Spinal cord (tissue), 9 donors: ENCODE measurements at regions not wholly inside any gene's neighbourhood (a gene's known extent, or its start where the extent isn't known, plus 50 kb on each side); places are given as distances from the start of the nearest gene placed in this dataset.

Experiments
- DNase-seq, 6 donors: peaks; one replicate each; pipeline versions ENCODE4 v3.0.0 to v3.0.0-alpha.2; 2013 to 2015; ENCODE audit warnings: low spot score in 6 of 6, low read depth in 4 of 6
- H3K27ac ChIP-seq: one replicate; pipeline ENCODE4 v1.5.1; 2013; ENCODE audit warnings: low read depth, low read length, control low read depth
- H3K27me3 ChIP-seq: one replicate; pipeline ENCODE4 v1.6.1; 2013; ENCODE audit warnings: low read length; ENCODE audit not compliant: control insufficient read depth, insufficient read depth
- H3K36me3 ChIP-seq: one replicate; pipeline ENCODE4 v1.6.1; 2013; ENCODE audit warnings: low read length; ENCODE audit not compliant: control insufficient read depth, insufficient read depth
- H3K4me1 ChIP-seq: one replicate; pipeline ENCODE4 v1.6.1; 2013; ENCODE audit warnings: low read length; ENCODE audit not compliant: control insufficient read depth, insufficient read depth
- H3K4me3 ChIP-seq: one replicate; pipeline ENCODE4 v1.5.1; 2013; ENCODE audit warnings: low read depth, low read length, control low read depth
- H3K9me3 ChIP-seq: one replicate; pipeline ENCODE4 v1.6.1; 2013; ENCODE audit warnings: low read length; ENCODE audit not compliant: control insufficient read depth, insufficient read depth
- WGBS: methylation state at CpG from one replicate; pipeline ENCODE4 v1.1.5; 2013; ENCODE audit warnings: missing lambda C conversion rate; ENCODE audit not compliant: insufficient coverage; 5-methylcytosine and 5-hydroxymethylcytosine counted together
- donor health status: healthy.

GRCh38 chr5:117054911-117055310 lies 480.3 kb upstream of the SEMA6A start:
- Histone ChIP-seq H3K27me3 (no peaks in the 10 kb centered on the region), H3K4me3 (no peak overlapping the region), H3K36me3 (no peaks in the 10 kb centered on the region), H3K4me1 (no peaks in the 10 kb centered on the region), H3K9me3 (no peaks in the 10 kb centered on the region), H3K27ac (peak overlapping the region; percentile 40)
- peak in 4 of 6 donors; percentile 5 to 72 (median 28) for DNase-seq
- WGBS = 20% methylated on average over 2 of the region's 4 CpGs

DNA sequence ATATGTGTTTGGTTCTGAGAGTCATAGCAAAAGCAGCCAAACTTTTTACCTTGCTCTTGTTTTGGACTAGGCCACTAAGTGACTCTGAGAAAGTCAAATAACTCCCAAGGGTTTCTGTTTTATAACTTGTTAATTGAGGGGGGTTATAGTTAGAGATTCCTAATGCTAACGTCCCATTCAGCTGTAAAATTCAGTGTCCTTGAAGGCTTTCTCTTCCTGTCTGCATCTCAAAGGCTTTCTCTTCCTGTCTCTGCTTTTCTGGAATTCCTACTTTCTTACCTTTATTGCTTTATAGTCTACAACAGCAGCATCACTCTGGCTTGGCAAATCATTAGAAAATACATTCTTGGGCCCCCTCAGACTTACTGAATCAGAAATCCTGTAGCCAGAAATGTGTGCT lies 479.5 kb upstream of the SEMA6A start:
- no peak for DNase-seq
- Histone ChIP-seq H3K9me3 (no peaks in the 10 kb centered on the region), H3K27me3 (no peaks in the 10 kb centered on the region), H3K36me3 (no peaks in the 10 kb centered on the region), H3K4me1 (no peaks in the 10 kb centered on the region), H3K27ac (no peak overlapping the region), H3K4me3 (no peak overlapping the region)
- no CpG with 5 or more reads among the region's 1 CpG for WGBS

- WGBS = no CpG with 5 or more reads among the region's 6 CpGs
- Histone ChIP-seq H3K27ac (no peak overlapping the region), H3K4me1 (no peaks in the 10 kb centered on the region), H3K4me3 (no peak overlapping the region), H3K36me3 (no peaks in the 10 kb centered on the region), H3K27me3 (no peaks in the 10 kb centered on the region), H3K9me3 (no peaks in the 10 kb centered on the region)
- DNase-seq = peak in 2 of 6 donors; percentile 11 to 42
These were observed 467.4 kb upstream of the SEMA6A start for GRCh38 chr5:117041926-117042595.

- no peak for DNase-seq
- Histone ChIP-seq H3K36me3 (no peaks in the 10 kb centered on the region), H3K27me3 (no peaks in the 10 kb centered on the region), H3K4me1 (no peaks in the 10 kb centered on the region), H3K4me3 (no peak overlapping the region), H3K27ac (no peak overlapping the region), H3K9me3 (no peaks in the 10 kb centered on the region)
These were observed 464.4 kb upstream of the SEMA6A start for GRCh38 chr5:117039035-117039434.

- Histone ChIP-seq H3K4me1 (no peaks in the 10 kb centered on the region), H3K9me3 (no peaks in the 10 kb centered on the region), H3K27ac (no peak overlapping the region), H3K27me3 (no peaks in the 10 kb centered on the region), H3K4me3 (no peak overlapping the region), H3K36me3 (no peaks in the 10 kb centered on the region)
- DNase-seq = no peak
- WGBS = 94% methylated on average over 2 of the region's 2 CpGs
These were observed 452.8 kb upstream of the SEMA6A start for GRCh38 chr5:117027384-117027783.

DNA sequence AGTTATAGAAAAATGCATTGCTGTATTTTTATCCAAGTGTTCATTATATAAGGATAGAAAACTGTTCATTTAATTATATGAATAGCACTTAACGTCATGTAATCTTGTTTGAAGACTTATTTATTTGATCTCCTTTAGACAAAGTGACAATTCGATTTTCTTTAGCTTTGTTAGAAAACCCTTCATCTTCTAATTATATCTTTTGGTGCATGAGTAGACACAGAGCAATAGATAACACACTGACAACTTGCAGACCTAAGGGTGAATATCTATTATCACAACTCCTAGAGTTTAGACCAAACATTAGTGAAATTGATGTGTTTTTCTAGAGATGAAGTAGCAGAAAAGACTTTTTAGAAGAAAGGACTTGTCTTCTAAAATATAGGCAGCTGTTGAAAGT lies 446.4 kb upstream of the SEMA6A start:
- Histone ChIP-seq H3K36me3 (no peaks in the 10 kb centered on the region), H3K4me1 (no peaks in the 10 kb centered on the region), H3K9me3 (no peaks in the 10 kb centered on the region), H3K4me3 (no peak overlapping the region), H3K27ac (no peak overlapping the region), H3K27me3 (no peaks in the 10 kb centered on the region)
- WGBS = no CpG with 5 or more reads among the region's 2 CpGs
- DNase-seq = no peak

GRCh38 chr5:117013280-117013877 lies 438.8 kb upstream of the SEMA6A start:
- DNase-seq = no peak
- H3K36me3 ChIP-seq = no peaks in the 10 kb centered on the region
- no peak overlapping the region for H3K27ac ChIP-seq
- no peaks in the 10 kb centered on the region for H3K27me3 ChIP-seq
- no peaks in the 10 kb centered on the region for H3K9me3 ChIP-seq
- 61% methylated on average over 4 of the region's 5 CpGs for WGBS
- H3K4me1 ChIP-seq = no peaks in the 10 kb centered on the region
- no peak overlapping the region for H3K4me3 ChIP-seq

DNA sequence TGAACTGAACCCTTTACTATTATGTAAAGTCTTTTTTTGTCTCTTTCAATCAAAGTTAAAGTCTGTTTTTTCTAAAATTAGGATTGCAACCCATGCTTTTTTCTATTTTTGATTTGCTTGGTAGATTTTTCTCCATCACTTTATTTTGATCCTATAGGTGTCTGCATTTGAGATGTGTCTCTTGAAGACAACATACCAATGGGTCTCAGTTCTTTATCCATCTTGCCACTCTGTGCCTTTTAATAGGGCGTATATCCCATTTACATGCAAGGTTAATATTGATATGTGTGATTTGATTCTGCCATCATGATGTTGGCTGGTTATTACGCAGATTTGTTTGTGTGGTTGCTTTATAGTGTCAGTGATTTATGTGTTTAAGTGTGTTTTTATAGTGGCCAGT lies 436.0 kb upstream of the SEMA6A start:
- 100% methylated on average over 1 of the region's 2 CpGs for WGBS
- H3K27ac ChIP-seq = no peak overlapping the region
- H3K27me3 ChIP-seq = no peaks in the 10 kb centered on the region
- H3K4me3 ChIP-seq = no peak overlapping the region
- H3K36me3 ChIP-seq = no peaks in the 10 kb centered on the region
- DNase-seq = no peak
- H3K9me3 ChIP-seq = no peaks in the 10 kb centered on the region
- H3K4me1 ChIP-seq = no peaks in the 10 kb centered on the region

GRCh38 chr5:116998024-116998423 lies 423.4 kb upstream of the SEMA6A start:
- Histone ChIP-seq H3K9me3 (no peaks in the 10 kb centered on the region), H3K36me3 (no peaks in the 10 kb centered on the region), H3K27me3 (no peaks in the 10 kb centered on the region), H3K27ac (no peak overlapping the region), H3K4me1 (no peaks in the 10 kb centered on the region), H3K4me3 (no peak overlapping the region)
- no peak for DNase-seq
- WGBS = 95% methylated on average over 10 of the region's 13 CpGs

DNA sequence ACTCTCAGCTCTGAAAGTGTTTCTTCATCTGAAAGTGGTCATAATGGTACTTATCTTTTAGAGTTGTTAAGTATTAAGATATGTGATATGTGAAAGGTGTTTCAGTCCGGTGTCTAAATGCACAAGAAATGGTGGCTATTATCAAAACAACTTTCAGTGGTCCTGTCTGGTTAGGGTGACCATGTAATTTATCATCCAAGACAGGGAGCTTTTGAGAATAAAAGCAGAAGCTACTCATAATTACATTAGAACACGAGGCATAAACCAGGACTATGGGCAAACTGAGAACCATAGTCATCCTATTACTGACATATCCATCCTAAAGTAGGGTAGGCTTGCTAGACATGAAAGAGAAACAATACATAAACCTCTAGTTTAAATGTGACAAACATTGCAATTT lies 418.1 kb upstream of the SEMA6A start:
- no peak for DNase-seq
- H3K27ac ChIP-seq = no peak overlapping the region
- H3K4me3 ChIP-seq = no peak overlapping the region
- no peaks in the 10 kb centered on the region for H3K4me1 ChIP-seq
- no peaks in the 10 kb centered on the region for H3K9me3 ChIP-seq
- no peaks in the 10 kb centered on the region for H3K27me3 ChIP-seq
- H3K36me3 ChIP-seq = no peaks in the 10 kb centered on the region
- WGBS = no CpG with 5 or more reads among the region's 2 CpGs
